Fibroblast of mammary gland (primary cell): ENCODE measurements at regions not wholly inside any gene's neighbourhood (a gene's known extent, or its start where the extent isn't known, plus 50 kb on each side); places are given as distances from the start of the nearest gene placed in this dataset.
A peak's percentile ranks its signal among the peaks of the same experiment; 100 is the strongest.

ENCODE experiments used
- DNase-seq: peaks from one replicate; pipeline ENCODE4 v3.0.0-alpha.2; 2010; ENCODE audit warnings: low read depth
- H3K4me3 ChIP-seq: 2 replicates; pipeline ENCODE4 v1.5.1; 2011; ENCODE audit warnings: low read depth, mild to moderate bottlenecking, low read length, moderate library complexity; ENCODE audit not compliant: control insufficient read depth
- CTCF ChIP-seq: conservative IDR thresholded peaks from 2 replicates; pipeline ENCODE4 v1.5.1; 2011; ENCODE audit warnings: low read depth, low read length, inconsistent platforms; ENCODE audit not compliant: control insufficient read depth, insufficient read depth

GRCh38 chr12:116687888-116688287 is 50.0 kb downstream of the SPRING1 start:
- no peak overlapping the region for H3K4me3 ChIP-seq
- peak; percentile 50 for TF ChIP-seq CTCF
- DNase-seq: peak; percentile 43

GRCh38 chr12:116684891-116685290 is 53.0 kb downstream of the SPRING1 start:
- H3K4me3 ChIP-seq: no peak overlapping the region
- DNase-seq: no peak
- no peak for TF ChIP-seq CTCF

GRCh38 chr12:116677202-116677661 is 60.6 kb downstream of the SPRING1 start:
- no peak for DNase-seq
- no peak for TF ChIP-seq CTCF
- H3K4me3 ChIP-seq: no peak overlapping the region

- no peak for TF ChIP-seq CTCF
- DNase-seq: no peak
- no peak overlapping the region for H3K4me3 ChIP-seq
These were observed 62.3 kb downstream of the SPRING1 start for GRCh38 chr12:116675339-116676107.

GRCh38 chr12:116674643-116675183 is 63.2 kb downstream of the SPRING1 start:
- no peak for TF ChIP-seq CTCF
- H3K4me3 ChIP-seq: no peak overlapping the region
- peak; percentile 47 for DNase-seq

GRCh38 chr12:116673681-116674111 is 64.2 kb downstream of the SPRING1 start:
- peak; percentile 19 for TF ChIP-seq CTCF
- DNase-seq: no peak
- no peak overlapping the region for H3K4me3 ChIP-seq
